Natural killer cell (primary cell): ENCODE measurements at regions not wholly inside any gene's neighbourhood (a gene's known extent, or its start where the extent isn't known, plus 50 kb on each side); places are given as distances from the start of the nearest gene placed in this dataset.

Experiments
- ATAC-seq, 3 donors: fragments of 150-1000 bp in 2 of 3; fragments of 200-7000 bp in 1 of 3; cut with Tn5 transposase; 1 replicate in 1 of 3; 2 replicates in 2 of 3; pipeline ENCODE4 v1.10.0; 2021; ENCODE audit warnings: mild to moderate bottlenecking in 2 of 3, moderate library complexity in 2 of 3
- DNase-seq, 2 donors: peaks; one replicate each; pipeline versions ENCODE4 v3.0.0 to v3.0.0-alpha.2; 2013 to 2021; ENCODE audit warnings: mixed read lengths in 1 of 2
- H3K27ac ChIP-seq: one replicate; pipeline ENCODE4 v1.5.1; 2013; ENCODE audit warnings: mild to moderate bottlenecking, low read length
- H3K27me3 ChIP-seq: one replicate; pipeline ENCODE4 v1.6.1; 2013; ENCODE audit warnings: low read length; ENCODE audit not compliant: control insufficient read depth, insufficient read depth
- H3K36me3 ChIP-seq: one replicate; pipeline ENCODE4 v1.6.1; 2013; ENCODE audit warnings: low read length; ENCODE audit not compliant: control insufficient read depth, insufficient read depth
- H3K4me1 ChIP-seq: one replicate; pipeline ENCODE4 v1.6.1; 2013; ENCODE audit warnings: low read length; ENCODE audit not compliant: control insufficient read depth, insufficient read depth
- H3K4me3 ChIP-seq: one replicate; pipeline ENCODE4 v1.5.1; 2013; ENCODE audit warnings: low read length
- H3K9me3 ChIP-seq: one replicate; pipeline ENCODE4 v1.6.1; 2013; ENCODE audit warnings: low read length; ENCODE audit not compliant: control insufficient read depth, insufficient read depth
- H3K27ac Mint-ChIP-seq, 2 donors: one replicate each; pipeline ENCODE4 v1.8.0; 2022; ENCODE audit warnings: mild to moderate bottlenecking in 2 of 2, mixed read lengths in 2 of 2, moderate library complexity in 1 of 2
- H3K27me3 Mint-ChIP-seq, 2 donors: one replicate each; pipeline ENCODE4 v1.8.0; 2022; ENCODE audit warnings: low read depth in 2 of 2, mixed read lengths in 2 of 2
- H3K36me3 Mint-ChIP-seq: one replicate; pipeline ENCODE4 v1.8.0; 2022; ENCODE audit warnings: mixed read lengths
- H3K4me1 Mint-ChIP-seq, 2 donors: one replicate each; pipeline ENCODE4 v1.8.0; 2022; ENCODE audit warnings: mixed read lengths in 2 of 2
- H3K4me3 Mint-ChIP-seq: one replicate; pipeline ENCODE4 v1.8.0; 2022; ENCODE audit warnings: mild to moderate bottlenecking, moderate library complexity, mixed read lengths
- H3K9me3 Mint-ChIP-seq, 2 donors: one replicate each; pipeline ENCODE4 v1.8.0; 2022; ENCODE audit warnings: mixed read lengths in 2 of 2
- CTCF ChIP-seq: fragments of 200-600 bp; IDR thresholded peaks from one replicate; pipeline ENCODE4 v1.8.0; 2022; ENCODE audit warnings: antibody characterized with exemption
- WGBS: methylation state at CpG from one replicate; pipeline ENCODE4 v1.1.7; 2013; ENCODE audit warnings: missing lambda C conversion rate; ENCODE audit not compliant: insufficient coverage; 5-methylcytosine and 5-hydroxymethylcytosine counted together
- intact Hi-C: fragments of 100-400 bp; cut with micrococcal nuclease; formaldehyde crosslinking; loops from one replicate; pipeline ENCODE4 v1.14.2; 2022

- 90% methylated on average over 5 of the region's 5 CpGs for WGBS
- no peak overlapping the region for H3K27ac Mint-ChIP-seq
- H3K4me3 ChIP-seq: no peak overlapping the region
- H3K27me3 ChIP-seq: no peaks in the 10 kb centered on the region
- H3K9me3 Mint-ChIP-seq: no peaks in the 10 kb centered on the region
- H3K9me3 ChIP-seq: no peaks in the 10 kb centered on the region
- intact Hi-C loops: no loop called here
- no peak for DNase-seq
- no peak for TF ChIP-seq CTCF
- no peak overlapping the region for H3K4me3 Mint-ChIP-seq
- ATAC-seq: no peak
- no peaks in the 10 kb centered on the region for H3K36me3 ChIP-seq
- H3K27ac ChIP-seq: no peak overlapping the region
- H3K36me3 Mint-ChIP-seq: no peaks in the 10 kb centered on the region
- peaks cover 0 to 8% of the 10 kb centered on the region in 2 donors for H3K4me1 Mint-ChIP-seq
- H3K27me3 Mint-ChIP-seq: peaks cover 13 to 21% of the 10 kb centered on the region in 2 donors
- H3K4me1 ChIP-seq: peaks cover 4% of the 10 kb centered on the region
Observed at GRCh38 chr6:11397622-11398450, 139.7 kb upstream of the TMEM170B start.

DNA sequence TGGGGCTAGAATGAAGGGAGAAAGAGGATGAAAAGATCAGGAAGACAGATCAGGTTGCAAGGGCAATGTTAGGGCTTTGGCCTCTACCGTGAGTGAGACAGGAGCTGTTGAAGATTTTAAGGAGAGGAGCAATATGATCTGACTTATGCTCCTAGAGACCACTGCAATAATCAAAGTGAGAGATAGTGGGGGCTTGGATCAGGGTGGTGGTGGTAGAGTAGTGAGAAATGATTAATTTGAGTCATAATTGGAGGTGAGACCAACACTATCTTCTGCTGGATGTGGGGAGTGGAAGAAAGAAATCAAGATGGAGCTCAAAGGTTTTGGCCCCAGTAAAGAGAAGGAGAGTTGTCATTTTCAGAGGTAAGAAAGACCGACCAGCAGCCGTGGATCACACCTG, 140.7 kb upstream of the TMEM170B start:
- intact Hi-C loops: no loop called here
- no peak overlapping the region for H3K27ac Mint-ChIP-seq
- Histone ChIP-seq H3K36me3 (no peaks in the 10 kb centered on the region), H3K27ac (no peak overlapping the region), H3K4me3 (no peak overlapping the region), H3K27me3 (no peaks in the 10 kb centered on the region), H3K4me1 (peaks cover 4% of the 10 kb centered on the region), H3K9me3 (no peaks in the 10 kb centered on the region)
- no peak for ATAC-seq
- no peak overlapping the region for H3K4me3 Mint-ChIP-seq
- no peak for TF ChIP-seq CTCF
- no peak for DNase-seq
- H3K9me3 Mint-ChIP-seq: no peaks in the 10 kb centered on the region
- H3K4me1 Mint-ChIP-seq: peaks cover 0 to 10% of the 10 kb centered on the region in 2 donors
- 98% methylated on average over 3 of the region's 3 CpGs for WGBS
- no peaks in the 10 kb centered on the region for H3K36me3 Mint-ChIP-seq
- peaks cover 13 to 21% of the 10 kb centered on the region in 2 donors for H3K27me3 Mint-ChIP-seq

DNA sequence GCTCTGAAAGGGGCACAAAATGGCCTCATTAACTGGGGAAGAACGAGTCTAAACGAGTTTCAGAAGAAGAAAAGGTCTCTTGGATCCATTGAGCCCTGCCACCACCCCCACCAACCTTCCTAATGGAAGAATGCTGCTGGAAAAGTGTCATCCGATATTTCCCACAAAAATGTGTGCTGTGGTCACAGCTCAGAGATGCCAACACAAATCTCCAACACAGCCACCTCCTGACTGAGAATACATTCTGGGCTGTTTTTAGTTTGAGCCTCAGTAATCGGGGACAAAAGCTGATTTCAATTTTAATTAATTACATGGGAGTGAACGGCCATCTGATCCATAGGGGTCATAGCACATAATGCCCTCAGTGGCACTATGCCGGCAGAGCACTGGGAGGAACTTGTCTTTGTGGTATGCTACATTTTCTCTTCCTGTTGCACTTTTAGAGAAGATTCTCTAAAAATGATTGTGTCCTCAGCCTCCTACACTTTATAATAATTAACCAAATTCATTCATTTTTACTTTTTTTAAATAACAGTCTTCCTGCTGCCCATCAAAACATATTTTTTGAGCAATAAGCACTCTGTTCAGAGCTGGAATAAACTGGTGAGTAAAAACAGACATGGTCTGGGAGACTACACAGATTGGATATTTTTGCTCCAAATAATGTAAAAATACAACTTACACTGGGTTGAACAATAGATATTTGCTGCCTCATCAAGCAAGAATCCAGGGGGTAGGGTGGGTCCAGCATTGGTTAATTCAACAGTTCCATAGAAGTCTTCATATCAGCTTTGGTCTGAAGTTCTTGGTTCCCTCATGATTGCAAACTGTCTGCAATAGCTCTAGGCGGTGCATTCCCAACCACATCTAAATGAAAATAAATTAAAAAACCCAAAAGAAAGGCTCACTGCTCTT, 143.6 kb upstream of the TMEM170B start:
- intact Hi-C loops: no loop called here
- H3K9me3 Mint-ChIP-seq: no peaks in the 10 kb centered on the region
- H3K4me1 Mint-ChIP-seq: peaks cover 0 to 10% of the 10 kb centered on the region in 2 donors
- no peaks in the 10 kb centered on the region for H3K36me3 ChIP-seq
- no peak overlapping the region for H3K4me3 ChIP-seq
- H3K27ac Mint-ChIP-seq: no peak overlapping the region
- no peak for DNase-seq
- no peak overlapping the region for H3K4me3 Mint-ChIP-seq
- H3K27ac ChIP-seq: no peak overlapping the region
- H3K27me3 ChIP-seq: no peaks in the 10 kb centered on the region
- WGBS: 70% methylated on average over 7 of the region's 7 CpGs
- H3K36me3 Mint-ChIP-seq: no peaks in the 10 kb centered on the region
- ATAC-seq: no peak
- H3K27me3 Mint-ChIP-seq: peaks cover 13 to 23% of the 10 kb centered on the region in 2 donors
- TF ChIP-seq CTCF: no peak
- H3K4me1 ChIP-seq: peaks cover 4% of the 10 kb centered on the region
- no peaks in the 10 kb centered on the region for H3K9me3 ChIP-seq
